GM10266 (cell line): ENCODE measurements at regions not wholly inside any gene's neighbourhood (a gene's known extent, or its start where the extent isn't known, plus 50 kb on each side); places are given as distances from the start of the nearest gene placed in this dataset.

Source experiments
- DNase-seq: peaks from one replicate; pipeline ENCODE4 v3.0.0; 2012; ENCODE audit errors: extremely low spot score
- CTCF ChIP-seq: IDR thresholded peaks from 2 replicates; pipeline ENCODE4 v1.5.1; 2012; ENCODE audit warnings: mild to moderate bottlenecking, low read depth; ENCODE audit not compliant: control insufficient read depth, insufficient read depth; ENCODE audit errors: missing control alignments

GRCh38 chr3:104992676-104993075, 374.0 kb upstream of the ALCAM start:
- no peak for DNase-seq
- TF ChIP-seq CTCF = no peak

GRCh38 chr3:105006164-105006563, 360.5 kb upstream of the ALCAM start:
- no peak for TF ChIP-seq CTCF
- DNase-seq = no peak

GRCh38 chr3:105013657-105014056, 353.1 kb upstream of the ALCAM start:
- no peak for TF ChIP-seq CTCF
- DNase-seq = no peak

GRCh38 chr3:105014631-105015030, 352.1 kb upstream of the ALCAM start:
- no peak for TF ChIP-seq CTCF
- DNase-seq = no peak

GRCh38 chr3:105022813-105023212, 343.9 kb upstream of the ALCAM start:
- no peak for DNase-seq
- TF ChIP-seq CTCF = no peak

GRCh38 chr3:105030211-105030610, 336.5 kb upstream of the ALCAM start:
- TF ChIP-seq CTCF = no peak
- no peak for DNase-seq

GRCh38 chr3:105032541-105032940, 334.2 kb upstream of the ALCAM start:
- no peak for TF ChIP-seq CTCF
- DNase-seq = no peak
